Esophagus (tissue), 2 donors: ENCODE measurements at regions not wholly inside any gene's neighbourhood (a gene's known extent, or its start where the extent isn't known, plus 50 kb on each side); places are given as distances from the start of the nearest gene placed in this dataset.
A peak's percentile ranks its signal among the peaks of the same experiment; 100 is the strongest.

Experiments used
- H3K27ac ChIP-seq, 2 donors: one replicate each; pipeline ENCODE4 v1.5.1; 2013; ENCODE audit warnings: low read depth in 2 of 2, mild to moderate bottlenecking in 2 of 2, inconsistent platforms in 1 of 2, low read length in 1 of 2, moderate library complexity in 1 of 2
- H3K27me3 ChIP-seq, 2 donors: one replicate each; pipeline ENCODE4 v1.6.1; 2013; ENCODE audit warnings: low read length in 2 of 2, control low read depth in 1 of 2, mild to moderate bottlenecking in 1 of 2; ENCODE audit not compliant: insufficient read depth in 2 of 2, control insufficient read depth in 1 of 2
- H3K36me3 ChIP-seq, 2 donors: one replicate each; pipeline ENCODE4 v1.6.1; 2013; ENCODE audit warnings: low read length in 1 of 2; ENCODE audit not compliant: control insufficient read depth in 2 of 2, insufficient read depth in 2 of 2
- H3K4me1 ChIP-seq, 2 donors: one replicate each; pipeline ENCODE4 v1.6.1; 2013; ENCODE audit warnings: low read length in 1 of 2; ENCODE audit not compliant: control insufficient read depth in 2 of 2, insufficient read depth in 2 of 2
- H3K4me3 ChIP-seq, 2 donors: one replicate each; pipeline ENCODE4 v1.5.1; 2013; ENCODE audit warnings: low read length in 2 of 2, mild to moderate bottlenecking in 2 of 2, low read depth in 1 of 2, moderate library complexity in 1 of 2
- H3K9me3 ChIP-seq, 2 donors: one replicate each; pipeline ENCODE4 v1.6.1; 2013; ENCODE audit warnings: mild to moderate bottlenecking in 2 of 2, low read depth in 1 of 2, low read length in 1 of 2, moderate library complexity in 1 of 2; ENCODE audit not compliant: control insufficient read depth in 2 of 2, insufficient read depth in 1 of 2
- WGBS, 2 donors: extraction: QIAGEN DNeasy Blood & Tissue Kit; methylation state at CpG; one replicate each; pipeline ENCODE4 v1.1.7; 2013; 5-methylcytosine and 5-hydroxymethylcytosine counted together
- donor health status: healthy with polysubstance abuse.
- donor health status: Bipolar disorder and iron deficiency.

DNA sequence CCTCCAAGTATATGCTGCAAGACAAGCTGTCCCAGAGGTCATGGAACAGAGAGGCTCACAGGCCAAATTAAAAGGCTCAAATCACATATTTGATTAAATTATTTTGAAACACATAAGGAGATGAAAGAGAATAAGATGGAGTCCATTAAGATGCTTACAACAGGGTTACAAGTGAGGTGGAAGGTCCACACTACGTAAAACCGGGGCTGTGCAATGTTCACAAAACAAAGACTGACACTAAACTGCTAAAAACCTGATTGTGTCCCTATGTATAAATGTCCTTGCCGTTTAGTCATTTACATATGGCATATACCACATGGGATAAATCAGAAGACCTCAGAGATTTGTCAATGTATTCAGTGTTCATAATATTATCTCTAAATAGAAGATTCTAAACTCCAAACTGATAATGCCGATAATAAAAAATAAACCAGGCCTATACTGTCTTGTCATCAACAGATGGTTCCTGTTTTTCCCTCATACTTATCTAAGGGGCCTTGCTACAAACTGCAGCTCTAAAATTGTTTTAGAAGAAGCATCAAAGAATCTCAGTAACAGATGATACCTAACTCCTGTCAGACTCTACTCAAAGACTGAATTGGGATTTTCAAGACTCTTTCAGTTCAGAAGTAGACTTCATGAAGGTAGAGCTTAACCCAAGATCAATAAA is 51.8 kb upstream of the RIPOR2 start:
- H3K9me3 ChIP-seq: no peaks in the 10 kb centered on the region
- 81 to 84% methylated on average over 4 of the region's 4 CpGs for WGBS, 2 donors
- no peaks in the 10 kb centered on the region for H3K4me1 ChIP-seq
- no peak overlapping the region for H3K27ac ChIP-seq
- no peaks in the 10 kb centered on the region for H3K36me3 ChIP-seq
- no peaks in the 10 kb centered on the region for H3K27me3 ChIP-seq
- no peak overlapping the region for H3K4me3 ChIP-seq

DNA sequence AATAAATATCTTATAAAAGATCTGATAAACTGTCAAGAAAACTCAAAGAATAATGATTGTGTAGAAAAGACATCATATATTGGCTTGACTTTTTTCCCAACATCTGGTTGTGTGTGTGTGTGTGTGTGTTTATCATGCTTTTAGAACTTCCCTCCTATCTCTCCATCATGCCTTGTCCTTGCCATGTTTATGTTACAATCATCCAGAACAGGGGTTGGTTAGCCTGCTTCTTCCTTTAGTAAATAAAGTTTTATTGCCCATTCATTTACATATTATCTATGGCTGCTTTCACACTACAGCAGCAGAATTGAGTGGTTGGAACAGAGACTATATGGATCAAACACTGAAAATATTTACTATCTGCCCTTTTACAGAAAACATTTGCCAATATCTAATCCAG is 52.8 kb upstream of the RIPOR2 start:
- Histone ChIP-seq H3K36me3 (no peaks in the 10 kb centered on the region), H3K27me3 (no peaks in the 10 kb centered on the region), H3K27ac (no peak overlapping the region), H3K9me3 (no peaks in the 10 kb centered on the region), H3K4me3 (no peak overlapping the region), H3K4me1 (no peaks in the 10 kb centered on the region)

DNA sequence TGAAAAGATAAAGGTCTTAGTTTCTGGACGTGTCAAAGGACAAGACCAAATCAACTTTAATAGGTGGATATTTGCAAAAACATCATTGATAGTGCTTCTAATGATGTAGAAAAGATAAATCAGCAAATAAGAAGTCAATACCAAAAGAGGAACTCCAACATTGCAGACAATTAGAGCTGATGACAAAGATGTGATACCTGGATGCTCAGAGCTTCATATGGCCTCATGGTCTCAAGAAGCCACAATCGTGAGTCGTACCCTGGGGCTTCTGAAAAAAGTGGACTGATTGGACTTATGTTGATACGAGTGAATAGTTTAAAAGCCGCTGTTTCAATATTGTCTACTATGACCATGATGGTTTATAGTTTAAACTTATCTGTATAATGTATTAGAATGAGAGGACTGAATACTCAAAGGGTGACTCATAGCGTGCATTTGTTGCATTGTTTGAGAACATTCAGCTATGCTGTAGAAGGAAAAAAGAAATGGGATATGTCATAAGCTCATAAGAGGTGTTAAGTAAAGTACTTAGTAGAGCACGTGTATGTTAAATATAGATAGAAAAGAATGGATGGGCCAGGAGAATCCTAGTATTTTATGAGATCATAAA is 54.6 kb upstream of the RIPOR2 start:
- Histone ChIP-seq H3K36me3 (no peaks in the 10 kb centered on the region), H3K4me1 (no peaks in the 10 kb centered on the region), H3K27ac (no peak overlapping the region), H3K9me3 (no peaks in the 10 kb centered on the region), H3K27me3 (no peaks in the 10 kb centered on the region), H3K4me3 (no peak overlapping the region)
- 87 to 88% methylated on average over 7 of the region's 7 CpGs for WGBS, 2 donors

DNA sequence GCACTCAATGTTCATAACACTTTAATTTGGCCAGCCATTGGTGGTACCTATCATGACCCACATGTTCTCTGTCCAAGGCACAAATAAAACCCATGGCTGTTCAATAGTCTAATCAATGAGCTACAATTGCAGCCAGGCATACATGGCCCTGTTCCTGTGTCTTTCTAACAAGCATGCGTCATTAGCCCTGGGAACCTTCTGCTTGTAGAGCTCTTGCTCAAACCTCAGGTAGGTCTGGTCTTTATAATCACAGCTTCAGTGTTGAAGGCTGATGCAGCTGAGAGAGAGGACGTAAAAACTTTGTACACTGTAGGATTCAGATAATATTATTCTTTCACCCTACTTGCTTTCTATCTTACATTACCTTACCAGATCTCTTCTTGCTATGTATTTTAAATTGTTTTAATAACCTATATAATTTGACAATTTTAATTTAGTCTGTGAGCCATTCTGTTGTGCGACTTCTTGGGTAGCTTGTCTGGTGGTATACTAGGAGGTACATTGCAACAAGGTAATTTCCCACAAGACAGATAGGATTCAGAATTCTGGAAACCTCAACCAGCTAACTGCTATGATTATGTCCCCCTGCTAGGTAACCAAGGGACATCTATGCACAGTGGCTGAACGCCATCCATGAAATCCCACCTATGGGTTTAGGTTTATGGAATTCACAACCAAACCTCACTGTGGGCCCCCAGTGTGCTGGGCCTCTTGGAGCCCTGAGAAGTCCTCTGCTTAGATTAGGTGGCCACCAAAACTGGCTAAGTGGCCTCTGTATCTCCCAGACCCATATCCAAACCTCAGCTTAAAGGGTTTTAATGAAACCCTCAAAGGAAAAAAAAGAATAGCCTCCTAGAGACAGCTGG is 55.4 kb upstream of the RIPOR2 start:
- no peaks in the 10 kb centered on the region for H3K9me3 ChIP-seq

DNA sequence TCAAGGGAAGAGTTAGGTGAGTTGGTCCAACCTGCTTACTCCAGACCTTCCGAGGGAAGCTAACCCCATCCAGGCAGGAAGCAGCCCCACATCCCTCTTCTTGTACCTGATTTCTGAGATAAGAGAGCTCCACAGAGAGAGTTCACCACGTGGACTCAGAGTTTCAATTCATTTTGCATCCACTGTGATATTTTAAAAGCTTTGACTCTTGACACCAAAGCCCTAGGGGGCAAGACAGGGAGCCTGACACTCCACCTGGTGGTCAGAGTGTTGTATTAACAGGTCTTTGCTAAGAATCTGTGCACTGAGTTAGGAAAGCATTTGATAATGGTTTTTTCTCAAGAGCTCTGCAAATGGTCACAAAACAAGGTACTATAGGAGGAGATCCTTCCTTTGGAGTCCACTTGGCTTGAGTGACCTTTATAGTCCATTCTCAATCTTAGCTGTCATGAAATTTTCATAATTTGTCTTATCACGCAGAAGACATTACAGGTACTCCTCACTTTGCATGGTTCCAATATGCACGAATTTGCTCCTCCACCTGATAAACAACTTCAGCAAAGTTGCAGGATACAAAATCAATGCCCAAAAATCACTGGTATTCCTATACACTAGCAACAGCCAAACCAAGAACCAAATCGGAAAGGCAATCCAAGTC is 56.2 kb upstream of the RIPOR2 start:
- Histone ChIP-seq H3K4me3 (no peak overlapping the region), H3K27me3 (no peaks in the 10 kb centered on the region), H3K36me3 (no peaks in the 10 kb centered on the region), H3K4me1 (no peaks in the 10 kb centered on the region), H3K27ac (no peak overlapping the region), H3K9me3 (no peaks in the 10 kb centered on the region)
- 76 to 79% methylated on average over 5 of the region's 5 CpGs for WGBS, 2 donors

More for the DNA sequence above, 55.4 kb upstream of the RIPOR2 start:
- no peak overlapping the region for H3K27ac ChIP-seq
- no peaks in the 10 kb centered on the region for H3K4me1 ChIP-seq
- 93 to 95% methylated on average over 4 of the region's 4 CpGs for WGBS, 2 donors
- H3K27me3 ChIP-seq: no peaks in the 10 kb centered on the region
- no peaks in the 10 kb centered on the region for H3K36me3 ChIP-seq
- H3K4me3 ChIP-seq: no peak overlapping the region

DNA sequence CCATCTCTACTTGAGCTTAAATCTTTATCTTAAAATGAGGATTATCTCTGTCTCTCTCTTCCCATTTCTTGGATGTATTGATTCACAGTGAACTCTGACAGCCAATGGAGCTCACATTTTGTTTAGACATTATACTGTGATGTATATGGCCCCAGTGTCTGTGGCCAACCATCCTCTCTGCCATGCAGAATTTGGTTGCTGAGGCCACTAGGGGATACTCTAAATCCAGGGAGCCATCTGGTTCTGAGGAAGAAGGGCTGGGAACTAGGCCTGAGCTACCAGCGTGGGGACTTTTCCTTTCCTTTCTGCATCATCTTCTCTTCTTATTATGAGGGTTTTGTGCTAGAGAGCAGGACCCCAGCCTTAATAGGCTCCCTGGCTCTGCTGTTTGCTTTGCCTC is 59.1 kb upstream of the RIPOR2 start:
- no peak overlapping the region for H3K4me3 ChIP-seq
- WGBS, 2 donors: 86 to 94% methylated on average over 1 of the region's 1 CpG
- no peaks in the 10 kb centered on the region for H3K27me3 ChIP-seq
- no peaks in the 10 kb centered on the region for H3K36me3 ChIP-seq
- no peaks in the 10 kb centered on the region for H3K4me1 ChIP-seq
- no peak overlapping the region for H3K27ac ChIP-seq
- no peaks in the 10 kb centered on the region for H3K9me3 ChIP-seq

DNA sequence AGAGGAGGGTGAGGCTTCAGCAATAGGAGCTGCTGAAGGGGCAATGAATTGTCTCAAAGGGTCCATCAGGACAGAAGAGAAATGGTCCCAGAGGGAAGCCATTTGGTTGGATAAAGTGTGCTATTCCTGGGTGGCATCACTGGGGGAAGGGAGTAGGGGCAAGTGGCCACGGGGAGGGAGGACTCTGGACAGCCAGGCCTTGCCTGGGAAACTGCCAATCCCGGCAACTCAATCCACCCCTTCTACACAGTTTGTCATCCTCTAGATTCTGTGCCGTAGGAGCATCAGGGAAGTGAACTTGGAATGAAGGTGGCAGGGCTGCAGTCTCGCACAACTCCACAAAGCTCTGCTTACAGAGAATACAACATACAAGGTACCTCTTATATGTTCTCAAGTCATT is 59.5 kb upstream of the RIPOR2 start:
- Histone ChIP-seq H3K4me3 (no peak overlapping the region), H3K27me3 (no peaks in the 10 kb centered on the region), H3K36me3 (no peaks in the 10 kb centered on the region), H3K9me3 (no peaks in the 10 kb centered on the region), H3K4me1 (no peaks in the 10 kb centered on the region), H3K27ac (no peak overlapping the region)
- WGBS, 2 donors: 84 to 86% methylated on average over 4 of the region's 4 CpGs

- Histone ChIP-seq H3K9me3 (no peaks in the 10 kb centered on the region), H3K4me3 (no peak overlapping the region), H3K36me3 (no peaks in the 10 kb centered on the region), H3K27ac (peak overlapping the region in 1 of 2 donors; percentile 9), H3K27me3 (no peaks in the 10 kb centered on the region), H3K4me1 (no peaks in the 10 kb centered on the region)
- WGBS, 2 donors: 65 to 77% methylated on average over 5 of the region's 5 CpGs
Observed at GRCh38 chr6:24996269-24996836, 60.6 kb upstream of the RIPOR2 start.

DNA sequence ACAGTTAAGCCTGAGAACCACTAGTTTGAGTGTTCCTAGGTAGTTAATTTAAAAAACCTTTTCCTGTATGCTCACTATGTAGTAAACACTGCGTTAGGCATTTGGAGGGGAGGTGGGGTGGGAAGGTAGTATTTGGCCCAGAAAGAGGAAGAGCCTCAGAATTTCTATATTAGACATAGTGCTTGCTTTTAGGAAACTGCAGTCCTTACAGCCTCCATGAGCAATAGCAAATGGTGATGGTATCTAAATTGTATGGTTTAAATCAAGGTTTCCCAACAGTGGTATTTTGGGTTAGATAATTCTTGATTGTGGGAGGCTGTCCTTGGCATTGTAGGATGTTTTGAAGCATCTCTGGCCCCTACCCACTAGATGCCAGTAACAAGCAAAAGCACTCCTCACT is 61.5 kb upstream of the RIPOR2 start:
- no peaks in the 10 kb centered on the region for H3K36me3 ChIP-seq
- no peak overlapping the region for H3K4me3 ChIP-seq
- H3K4me1 ChIP-seq: no peaks in the 10 kb centered on the region
- no peak overlapping the region for H3K27ac ChIP-seq
- no peaks in the 10 kb centered on the region for H3K9me3 ChIP-seq
- 71 to 87% methylated on average over 1 of the region's 1 CpG for WGBS, 2 donors
- no peaks in the 10 kb centered on the region for H3K27me3 ChIP-seq
